CD14-positive monocyte (primary cell): ENCODE measurements at regions not wholly inside any gene's neighbourhood (a gene's known extent, or its start where the extent isn't known, plus 50 kb on each side); places are given as distances from the start of the nearest gene placed in this dataset.
A peak's percentile ranks its signal among the peaks of the same experiment; 100 is the strongest.

Source experiments
- DNase-seq, 3 donors: peaks; one replicate each; pipeline ENCODE4 v3.0.0-alpha.2; 2011 to 2022
- H2AFZ ChIP-seq: 2 replicates; pipeline ENCODE4 v1.6.0; 2012; ENCODE audit warnings: mild to moderate bottlenecking, low read depth, low read length, inconsistent platforms; ENCODE audit not compliant: insufficient read depth, poor library complexity, severe bottlenecking
- H3K27ac ChIP-seq, 2 donors: 1 replicate in 1 of 2; 2 replicates in 1 of 2; pipeline ENCODE4 v1.5.1; 2012 to 2013; ENCODE audit warnings: low read length in 2 of 2, control low read depth in 1 of 2, inconsistent platforms in 1 of 2, low read depth in 1 of 2, mild to moderate bottlenecking in 1 of 2
- H3K27me3 ChIP-seq, 2 donors: one replicate each; pipeline versions ENCODE4 v1.6.0 to v1.6.1; 2011 to 2013; ENCODE audit warnings: low read length in 2 of 2; ENCODE audit not compliant: control insufficient read depth in 2 of 2, insufficient read depth in 2 of 2
- H3K36me3 ChIP-seq, 2 donors: replicated peaks in 1 of 2; 1 replicate in 1 of 2; 2 replicates in 1 of 2; pipeline versions ENCODE4 v1.5.1 to v1.6.1; 2012 to 2013; ENCODE audit warnings: low read length in 2 of 2, control low read depth in 1 of 2, inconsistent platforms in 1 of 2, mild to moderate bottlenecking in 1 of 2; ENCODE audit not compliant: insufficient read depth in 2 of 2, control insufficient read depth in 1 of 2
- H3K4me1 ChIP-seq, 2 donors: 1 replicate in 1 of 2; 2 replicates in 1 of 2; pipeline versions ENCODE4 v1.5.1 to v1.6.1; 2012 to 2013; ENCODE audit warnings: low read length in 2 of 2, control low read depth in 1 of 2, inconsistent platforms in 1 of 2, mild to moderate bottlenecking in 1 of 2, moderate library complexity in 1 of 2; ENCODE audit not compliant: insufficient read depth in 2 of 2, control insufficient read depth in 1 of 2
- H3K4me2 ChIP-seq: replicated peaks from 2 replicates; pipeline ENCODE3; 2012; ENCODE audit warnings: low read length, moderate library complexity, mild to moderate bottlenecking; ENCODE audit not compliant: poor library complexity, severe bottlenecking; ENCODE audit errors: extremely low read depth
- H3K4me3 ChIP-seq, 3 experiments: fragments of 200-600 bp in 1 of 3; sonication (generic) in 1 of 3; replicated peaks in 1 of 3; 1 replicate in 2 of 3; 2 replicates in 1 of 3; pipeline ENCODE4 v1.5.1; 2011 to 2013; ENCODE audit warnings: low read length in 3 of 3, mild to moderate bottlenecking in 3 of 3, control low read depth in 2 of 3, low read depth in 2 of 3, inconsistent platforms in 1 of 3, moderate library complexity in 1 of 3
- H3K79me2 ChIP-seq: 2 replicates; pipeline ENCODE4 v1.6.0; 2012; ENCODE audit warnings: mild to moderate bottlenecking, control low read depth, inconsistent platforms, low read length, moderate library complexity; ENCODE audit not compliant: insufficient read depth
- H3K9ac ChIP-seq: 2 replicates; pipeline ENCODE4 v1.6.0; 2017; ENCODE audit warnings: low read length, mild to moderate bottlenecking; ENCODE audit not compliant: insufficient read depth, poor library complexity, severe bottlenecking
- H3K9me3 ChIP-seq, 2 donors: replicated peaks in 1 of 2; 1 replicate in 1 of 2; 2 replicates in 1 of 2; pipeline versions ENCODE4 v1.5.1 to v1.6.1; 2012 to 2013; ENCODE audit warnings: low read length in 2 of 2, control low read depth in 1 of 2; ENCODE audit not compliant: control insufficient read depth in 1 of 2, insufficient read depth in 1 of 2
- H4K20me1 ChIP-seq: 2 replicates; pipeline ENCODE4 v1.6.0; 2012; ENCODE audit warnings: mild to moderate bottlenecking, low read length, control low read depth, moderate library complexity; ENCODE audit not compliant: insufficient read depth
- H3K27ac Mint-ChIP-seq, 7 donors: one replicate each; pipeline ENCODE4 v1.8.0; 2020; ENCODE audit warnings: mild to moderate bottlenecking in 7 of 7, mixed read lengths in 7 of 7, moderate library complexity in 6 of 7, inconsistent platforms in 2 of 7
- H3K27me3 Mint-ChIP-seq, 3 donors: one replicate each; pipeline ENCODE4 v1.8.0; 2021 to 2022; ENCODE audit warnings: low read depth in 3 of 3, mild to moderate bottlenecking in 3 of 3, mixed read lengths in 3 of 3, moderate library complexity in 3 of 3, inconsistent platforms in 1 of 3
- H3K36me3 Mint-ChIP-seq, 2 donors: one replicate each; pipeline ENCODE4 v1.8.0; 2020; ENCODE audit warnings: mixed read lengths in 2 of 2, inconsistent platforms in 1 of 2, mild to moderate bottlenecking in 1 of 2
- H3K4me1 Mint-ChIP-seq: one replicate; pipeline ENCODE4 v1.8.0; 2020; ENCODE audit warnings: mild to moderate bottlenecking, mixed read lengths
- H3K4me3 Mint-ChIP-seq, 2 donors: one replicate each; pipeline ENCODE4 v1.8.0; 2020; ENCODE audit warnings: mild to moderate bottlenecking in 2 of 2, mixed read lengths in 2 of 2, moderate library complexity in 1 of 2
- H3K9me3 Mint-ChIP-seq, 7 donors: one replicate each; pipeline ENCODE4 v1.8.0; 2020 to 2022; ENCODE audit warnings: mixed read lengths in 7 of 7, mild to moderate bottlenecking in 6 of 7, moderate library complexity in 6 of 7, inconsistent platforms in 2 of 7
- WGBS: methylation state at CpG from one replicate; pipeline ENCODE4 v1.1.5; 2013; ENCODE audit warnings: missing lambda C conversion rate; ENCODE audit not compliant: insufficient coverage; 5-methylcytosine and 5-hydroxymethylcytosine counted together
- intact Hi-C, 2 donors: fragments of 100-400 bp; cut with micrococcal nuclease; formaldehyde crosslinking; loops; one replicate each; pipeline versions ENCODE4 v1.15.0 to v1.15.1; 2023
- TF ChIP-seq, protein P1 (sequence below): fragments of 200-600 bp; IDR thresholded peaks from one replicate; pipeline ENCODE4 v1.8.0; 2022; ENCODE audit warnings: antibody characterized with exemption, mild to moderate bottlenecking

GRCh38 chr5:14932902-14933469 lies 61.4 kb upstream of the ANKH start:
- Histone ChIP-seq H3K9me3 (no peaks in the 10 kb centered on the region), H3K79me2 (no peaks in the 10 kb centered on the region), H3K27me3 (no peaks in the 10 kb centered on the region), H2AFZ (no peak overlapping the region), H3K4me3 (no peak overlapping the region), H3K9ac (no peak overlapping the region), H3K4me1 (peaks cover 15 to 31% of the 10 kb centered on the region in 2 donors), H4K20me1 (no peaks in the 10 kb centered on the region), H3K27ac (no peak overlapping the region), H3K36me3 (no peaks in the 10 kb centered on the region), H3K4me2 (no peak overlapping the region)
- peaks cover 0 to 3% (median 0%) of the 10 kb centered on the region in 7 donors for H3K9me3 Mint-ChIP-seq
- no CpG with 5 or more reads among the region's 7 CpGs for WGBS
- DNase-seq = no peak
- TF ChIP-seq, protein P1, sequence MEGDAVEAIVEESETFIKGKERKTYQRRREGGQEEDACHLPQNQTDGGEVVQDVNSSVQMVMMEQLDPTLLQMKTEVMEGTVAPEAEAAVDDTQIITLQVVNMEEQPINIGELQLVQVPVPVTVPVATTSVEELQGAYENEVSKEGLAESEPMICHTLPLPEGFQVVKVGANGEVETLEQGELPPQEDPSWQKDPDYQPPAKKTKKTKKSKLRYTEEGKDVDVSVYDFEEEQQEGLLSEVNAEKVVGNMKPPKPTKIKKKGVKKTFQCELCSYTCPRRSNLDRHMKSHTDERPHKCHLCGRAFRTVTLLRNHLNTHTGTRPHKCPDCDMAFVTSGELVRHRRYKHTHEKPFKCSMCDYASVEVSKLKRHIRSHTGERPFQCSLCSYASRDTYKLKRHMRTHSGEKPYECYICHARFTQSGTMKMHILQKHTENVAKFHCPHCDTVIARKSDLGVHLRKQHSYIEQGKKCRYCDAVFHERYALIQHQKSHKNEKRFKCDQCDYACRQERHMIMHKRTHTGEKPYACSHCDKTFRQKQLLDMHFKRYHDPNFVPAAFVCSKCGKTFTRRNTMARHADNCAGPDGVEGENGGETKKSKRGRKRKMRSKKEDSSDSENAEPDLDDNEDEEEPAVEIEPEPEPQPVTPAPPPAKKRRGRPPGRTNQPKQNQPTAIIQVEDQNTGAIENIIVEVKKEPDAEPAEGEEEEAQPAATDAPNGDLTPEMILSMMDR = no peak
- H3K27ac Mint-ChIP-seq = peak overlapping the region in 1 of 7 donors; percentile 40
- H3K36me3 Mint-ChIP-seq = peaks cover 0 to 3% of the 10 kb centered on the region in 2 donors
- H3K4me3 Mint-ChIP-seq = no peak overlapping the region
- intact Hi-C loops = no loop called here
- peaks cover 27% of the 10 kb centered on the region for H3K4me1 Mint-ChIP-seq
- H3K27me3 Mint-ChIP-seq = peaks cover 0 to 6% (median 0%) of the 10 kb centered on the region in 3 donors

DNA sequence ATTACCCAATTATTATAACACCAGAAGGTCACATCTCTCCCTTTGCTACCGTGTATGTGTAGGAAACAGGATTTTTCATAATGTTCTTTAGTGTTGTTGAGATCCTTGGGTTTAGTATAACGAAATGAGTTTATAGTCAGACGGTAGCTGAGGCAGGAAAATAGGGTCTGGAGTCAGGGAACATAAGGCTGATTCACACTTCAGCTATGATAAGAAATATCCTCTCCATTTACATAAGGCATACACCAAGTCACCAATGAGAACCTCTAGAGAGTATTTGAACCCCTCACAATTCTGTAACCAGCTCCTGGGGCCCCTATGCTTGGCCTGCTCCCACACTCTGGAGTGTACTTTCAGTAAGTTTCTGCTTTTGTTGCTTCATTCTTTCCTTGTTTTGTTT lies 58.9 kb upstream of the ANKH start:
- Histone ChIP-seq H3K27ac (no peak overlapping the region), H3K27me3 (no peaks in the 10 kb centered on the region), H4K20me1 (no peaks in the 10 kb centered on the region), H3K9ac (no peak overlapping the region), H3K4me3 (no peak overlapping the region), H3K4me1 (peaks cover 3 to 17% of the 10 kb centered on the region in 2 donors), H2AFZ (no peak overlapping the region), H3K79me2 (no peaks in the 10 kb centered on the region), H3K4me2 (no peak overlapping the region), H3K36me3 (no peaks in the 10 kb centered on the region), H3K9me3 (no peaks in the 10 kb centered on the region)
- intact Hi-C loops = no loop called here
- TF ChIP-seq, protein P1 = no peak
- no CpG with 5 or more reads among the region's 3 CpGs for WGBS
- Mint-ChIP-seq H3K9me3 (peaks cover 0 to 4% (median 0%) of the 10 kb centered on the region in 7 donors), H3K4me1 (peaks cover 15% of the 10 kb centered on the region), H3K27me3 (peaks cover 2 to 8% (median 5%) of the 10 kb centered on the region in 3 donors), H3K27ac (no peak overlapping the region), H3K36me3 (peaks cover 0 to 3% of the 10 kb centered on the region in 2 donors), H3K4me3 (no peak overlapping the region)
- DNase-seq = no peak
